SK-N-SH treated with all-trans-retinoic acid at 6 μM for 48 hours (cell line): ENCODE measurements at regions not wholly inside any gene's neighbourhood (a gene's known extent, or its start where the extent isn't known, plus 50 kb on each side); places are given as distances from the start of the nearest gene placed in this dataset.

ENCODE experiments used
- ATAC-seq: fragments of 200-7000 bp; cut with Tn5 transposase; 3 replicates; pipeline ENCODE4 v1.9.1; 2020; ENCODE audit warnings: mild to moderate bottlenecking, moderate library complexity
- ARNTL ChIP-seq: fragments of 450-650 bp; formaldehyde crosslinking; IDR thresholded peaks from 2 replicates; pipeline ENCODE4 v1.5.0; 2020; ENCODE audit warnings: low read depth, mild to moderate bottlenecking, moderate library complexity, borderline replicate concordance
- CSDC2 ChIP-seq: fragments of 250-450 bp; sonication (Bioruptor Pico); IDR thresholded peaks from 2 replicates; pipeline ENCODE4 v1.5.0; 2020; ENCODE audit warnings: mild to moderate bottlenecking, moderate library complexity
- CSRNP3 ChIP-seq: fragments of 250-450 bp; sonication (Bioruptor Pico); IDR thresholded peaks from 2 replicates; pipeline ENCODE4 v1.5.1; 2021; ENCODE audit warnings: mild to moderate bottlenecking, moderate library complexity
- ESRRG ChIP-seq: fragments of 250-450 bp; sonication (Bioruptor Pico); IDR thresholded peaks from 2 replicates; pipeline ENCODE4 v1.6.1; 2021; ENCODE audit warnings: mild to moderate bottlenecking
- GLIS3 ChIP-seq: fragments of 250-450 bp; sonication (Bioruptor Pico); IDR thresholded peaks from 2 replicates; pipeline ENCODE4 v1.5.0; 2020; ENCODE audit warnings: mild to moderate bottlenecking, moderate library complexity
- ISL1 ChIP-seq: fragments of 250-450 bp; sonication (Bioruptor Pico); IDR thresholded peaks from 2 replicates; pipeline ENCODE4 v2.1.2; 2022; ENCODE audit warnings: mild to moderate bottlenecking, moderate library complexity
- PATZ1 ChIP-seq: fragments of 250-450 bp; sonication (Bioruptor Pico); IDR thresholded peaks from 2 replicates; pipeline ENCODE4 v1.8.0; 2020; ENCODE audit warnings: mild to moderate bottlenecking, moderate library complexity, borderline replicate concordance
- POU6F1 ChIP-seq: fragments of 250-450 bp; sonication (Bioruptor Pico); IDR thresholded peaks from 2 replicates; pipeline ENCODE4 v1.8.0; 2021; ENCODE audit warnings: low read depth, mild to moderate bottlenecking, moderate library complexity, borderline replicate concordance
- RARB ChIP-seq: fragments of 250-450 bp; sonication (Bioruptor Pico); IDR thresholded peaks from 2 replicates; pipeline ENCODE4 v1.8.0; 2021; ENCODE audit warnings: mild to moderate bottlenecking, moderate library complexity
- SNAI2 ChIP-seq: fragments of 250-450 bp; sonication (Bioruptor Pico); IDR thresholded peaks from 2 replicates; pipeline ENCODE4 v1.5.0; 2020; ENCODE audit warnings: mild to moderate bottlenecking, moderate library complexity
- TCF4 ChIP-seq: fragments of 250-450 bp; sonication (Bioruptor Pico); IDR thresholded peaks from 2 replicates; pipeline ENCODE4 v1.8.0; 2021; ENCODE audit warnings: mild to moderate bottlenecking, moderate library complexity, borderline replicate concordance
- TOX ChIP-seq: fragments of 250-450 bp; sonication (Bioruptor Pico); IDR thresholded peaks from 2 replicates; pipeline ENCODE4 v1.8.0; 2021; ENCODE audit warnings: mild to moderate bottlenecking, moderate library complexity, borderline replicate concordance
- ZFP3 ChIP-seq: fragments of 250-450 bp; sonication (Bioruptor Pico); IDR thresholded peaks from 2 replicates; pipeline ENCODE4 v1.5.0; 2020; ENCODE audit warnings: mild to moderate bottlenecking, moderate library complexity
- ZNF70 ChIP-seq: fragments of 450-650 bp; formaldehyde crosslinking; IDR thresholded peaks from 2 replicates; pipeline ENCODE4 v1.5.0; 2020; ENCODE audit warnings: mild to moderate bottlenecking, moderate library complexity
- ZNF8 ChIP-seq: fragments of 450-650 bp; formaldehyde crosslinking; IDR thresholded peaks from 2 replicates; pipeline ENCODE4 v1.5.0; 2020; ENCODE audit warnings: mild to moderate bottlenecking, moderate library complexity

- TF ChIP-seq PATZ1 (CRISPR knock-in tag) = peak; percentile 51; the same call in 1 of the 2 replicates
- TF ChIP-seq ZFP3 = 0 out of 2 replicates have a peak, but pooled peaks have one; percentile 41
- TF ChIP-seq SNAI2 (CRISPR knock-in tag) = peak; percentile 70; the same call in 1 of the 2 replicates
- no peak for TF ChIP-seq TOX (CRISPR knock-in tag)
- no peak for TF ChIP-seq ARNTL (CRISPR knock-in tag)
- TF ChIP-seq ZNF70 (CRISPR knock-in tag) = no peak
- TF ChIP-seq RARB (CRISPR knock-in tag) = no peak
- TF ChIP-seq TCF4 = peak; percentile 59; the same call in 1 of the 2 replicates
- no peak for TF ChIP-seq ZNF8 (CRISPR knock-in tag)
- TF ChIP-seq ESRRG (CRISPR knock-in tag) = 0 out of 2 replicates have a peak, but pooled peaks have one; percentile 60
- TF ChIP-seq CSRNP3 (CRISPR knock-in tag) = peak; percentile 41; the same call in 1 of the 2 replicates
- peak; percentile 98 for TF ChIP-seq ISL1 (CRISPR knock-in tag)
Measured at GRCh38 chr4:155602351-155603140, 64.1 kb upstream of the GUCY1A1 start (continued).

DNA sequence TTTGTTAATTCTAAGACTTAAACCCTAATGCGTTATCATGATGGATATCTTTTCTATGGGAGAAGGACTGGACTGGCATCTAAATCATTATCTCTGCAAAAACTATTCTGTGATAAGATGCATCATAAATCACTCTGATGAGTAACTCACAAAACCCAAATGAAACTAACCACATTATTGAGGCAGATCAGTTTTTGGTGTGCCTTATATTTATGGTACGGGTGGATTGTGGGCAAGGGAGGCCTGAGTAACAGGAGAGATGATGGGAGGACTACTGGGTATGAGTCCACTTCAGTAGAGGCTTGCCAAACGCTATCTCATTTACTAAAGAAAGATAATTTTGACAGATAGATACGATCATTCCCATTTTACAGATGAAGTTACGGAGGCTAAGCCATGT, 66.4 kb upstream of the GUCY1A1 start:
- ATAC-seq = no peak
- TF ChIP-seq ZFP3 = 0 out of 2 replicates have a peak, but pooled peaks have one; percentile 59
- TF ChIP-seq ISL1 (CRISPR knock-in tag) = peak; percentile 91
- peak; percentile 37; the same call in 1 of the 2 replicates for TF ChIP-seq ZNF8 (CRISPR knock-in tag)
- peak; percentile 80; the same call in 1 of the 2 replicates for TF ChIP-seq CSDC2 (CRISPR knock-in tag)
- no peak for TF ChIP-seq TOX (CRISPR knock-in tag)

DNA sequence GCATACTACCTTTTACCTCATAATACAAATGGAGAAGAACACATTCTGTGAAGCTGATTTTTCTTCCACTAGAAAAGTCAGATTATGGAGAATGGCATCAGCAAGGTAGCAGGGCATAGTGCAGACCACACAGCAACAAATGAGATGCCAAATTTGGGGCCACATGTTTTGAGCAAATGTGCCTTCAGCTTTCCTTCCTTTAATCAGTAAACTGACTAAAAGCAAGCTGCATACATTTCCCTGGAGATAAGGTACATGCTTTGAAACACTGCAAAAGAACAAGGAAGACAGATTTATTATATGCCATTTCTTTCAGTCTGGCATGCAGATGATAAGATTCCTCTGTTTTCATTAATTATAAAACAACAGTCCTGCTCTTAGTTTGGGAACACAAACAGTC, 67.1 kb upstream of the GUCY1A1 start:
- TF ChIP-seq ARNTL (CRISPR knock-in tag) (no peak), RARB (CRISPR knock-in tag) (no peak), TOX (CRISPR knock-in tag) (no peak), ZNF70 (CRISPR knock-in tag) (no peak), TCF4 (0 out of 2 replicates have a peak, but pooled peaks have one; percentile 18), ISL1 (CRISPR knock-in tag) (peak; percentile 21; the same call in 1 of the 2 replicates), ESRRG (CRISPR knock-in tag) (0 out of 2 replicates have a peak, but pooled peaks have one; percentile 38), PATZ1 (CRISPR knock-in tag) (no peak)
- TF ChIP-seq, all 23 proteins: peak for 3
- no peak for ATAC-seq

GRCh38 chr4:155599085-155599484, 67.6 kb upstream of the GUCY1A1 start:
- no peak for TF ChIP-seq POU6F1 (CRISPR knock-in tag)
- TF ChIP-seq ZNF8 (CRISPR knock-in tag) = no peak
- no peak for TF ChIP-seq ARNTL (CRISPR knock-in tag)
- no peak for TF ChIP-seq ISL1 (CRISPR knock-in tag)
- no peak for TF ChIP-seq SNAI2 (CRISPR knock-in tag)
- TF ChIP-seq GLIS3 (CRISPR knock-in tag) = no peak
- no peak for TF ChIP-seq CSDC2 (CRISPR knock-in tag)
- no peak for ATAC-seq

DNA sequence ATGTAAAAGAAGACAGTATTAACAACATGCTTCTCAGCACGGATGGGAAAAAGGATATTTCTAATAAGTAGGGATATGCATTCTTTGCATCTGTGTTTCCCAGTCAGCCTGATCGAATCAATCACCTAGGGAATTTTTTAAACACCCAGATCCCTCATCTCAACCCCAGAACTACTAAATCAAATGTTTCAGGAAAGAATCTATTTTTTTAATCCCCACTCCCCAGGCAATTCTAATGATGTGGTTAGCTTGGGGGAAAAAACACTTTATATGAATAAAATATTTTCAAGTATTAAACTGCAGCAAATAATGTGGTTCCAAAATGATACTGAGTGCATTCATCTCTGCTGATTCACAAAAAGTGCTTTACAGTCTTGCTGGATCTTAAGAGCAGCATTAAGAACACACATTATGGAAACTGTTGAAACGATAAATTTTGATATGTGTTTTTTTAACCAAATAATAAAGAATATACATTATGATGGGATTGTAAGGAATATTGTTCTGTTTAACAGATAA, 68.7 kb upstream of the GUCY1A1 start:
- no peak for TF ChIP-seq ZFP3
- no peak for TF ChIP-seq SNAI2 (CRISPR knock-in tag)
- peak; percentile 25; the same call in 1 of the 2 replicates for TF ChIP-seq ISL1 (CRISPR knock-in tag)
- TF ChIP-seq GLIS3 (CRISPR knock-in tag) = no peak
- no peak for ATAC-seq
